Liver (tissue), 8 donors: ENCODE measurements at regions not wholly inside any gene's neighbourhood (a gene's known extent, or its start where the extent isn't known, plus 50 kb on each side); places are given as distances from the start of the nearest gene placed in this dataset.

Source experiments
- DNase-seq: peaks from one replicate; pipeline ENCODE4 v3.0.0-alpha.2; 2017; ENCODE audit warnings: low spot score
- H3K27ac ChIP-seq, 2 donors: one replicate each; pipeline ENCODE4 v1.7.0; 2013; ENCODE audit warnings: inconsistent platforms in 2 of 2, low read length in 2 of 2, control low read depth in 1 of 2, low read depth in 1 of 2, mild to moderate bottlenecking in 1 of 2
- H3K27me3 ChIP-seq, 4 donors: one replicate each; pipeline versions ENCODE4 v1.6.1 to v1.7.0; 2013; ENCODE audit warnings: low read length in 3 of 4, inconsistent platforms in 1 of 4, mild to moderate bottlenecking in 1 of 4, moderate library complexity in 1 of 4; ENCODE audit not compliant: control insufficient read depth in 4 of 4, insufficient read depth in 4 of 4
- H3K36me3 ChIP-seq, 4 donors: one replicate each; pipeline versions ENCODE4 v1.6.1 to v1.7.0; 2013; ENCODE audit warnings: low read length in 3 of 4, mild to moderate bottlenecking in 3 of 4, low read depth in 1 of 4, moderate library complexity in 1 of 4; ENCODE audit not compliant: control insufficient read depth in 4 of 4, insufficient read depth in 3 of 4
- H3K4me1 ChIP-seq, 4 donors: one replicate each; pipeline versions ENCODE4 v1.6.1 to v1.7.0; 2013; ENCODE audit warnings: low read length in 3 of 4, mild to moderate bottlenecking in 3 of 4, moderate library complexity in 1 of 4; ENCODE audit not compliant: control insufficient read depth in 4 of 4, insufficient read depth in 4 of 4
- H3K4me3 ChIP-seq, 3 donors: one replicate each; pipeline versions ENCODE4 v1.6.1 to v1.7.0; 2013; ENCODE audit warnings: low read length in 3 of 3, control low read depth in 1 of 3, low read depth in 1 of 3, mild to moderate bottlenecking in 1 of 3
- H3K9ac ChIP-seq, 2 donors: one replicate each; pipeline ENCODE4 v1.7.0; 2013; ENCODE audit warnings: low read length in 2 of 2, mild to moderate bottlenecking in 2 of 2, moderate library complexity in 2 of 2, control low read depth in 1 of 2, low read depth in 1 of 2
- H3K9me3 ChIP-seq, 4 donors: one replicate each; pipeline versions ENCODE4 v1.6.1 to v1.7.0; 2013; ENCODE audit warnings: low read length in 3 of 4; ENCODE audit not compliant: control insufficient read depth in 4 of 4
- EGR1 ChIP-seq, 2 donors: IDR thresholded peaks; 2 replicates each; pipeline ENCODE4 v1.6.1; 2016 to 2018; ENCODE audit warnings: antibody characterized with exemption in 2 of 2, low read depth in 2 of 2
- FOXA1 ChIP-seq: IDR thresholded peaks from 2 replicates; pipeline ENCODE4 v1.6.1; 2016; ENCODE audit warnings: antibody characterized with exemption
- FOXA2 ChIP-seq: IDR thresholded peaks from 2 replicates; pipeline ENCODE4 v1.6.1; 2016; ENCODE audit warnings: antibody characterized with exemption
- NR2F2 ChIP-seq: IDR thresholded peaks from 2 replicates; pipeline ENCODE4 v1.6.1; 2016; ENCODE audit warnings: antibody characterized with exemption
- RAD21 ChIP-seq, 2 donors: IDR thresholded peaks; 2 replicates each; pipeline ENCODE4 v1.6.1; 2016; ENCODE audit warnings: antibody characterized with exemption in 2 of 2, mild to moderate bottlenecking in 2 of 2
- RXRA ChIP-seq, 2 donors: IDR thresholded peaks; 2 replicates each; pipeline ENCODE4 v1.6.1; 2017 to 2018; ENCODE audit warnings: antibody characterized with exemption in 2 of 2, mild to moderate bottlenecking in 1 of 2
- SP1 ChIP-seq: IDR thresholded peaks from 2 replicates; pipeline ENCODE4 v1.6.1; 2018; ENCODE audit warnings: antibody characterized with exemption, mild to moderate bottlenecking
- TAF1 ChIP-seq: conservative IDR thresholded peaks from 2 replicates; pipeline ENCODE4 v1.6.1; 2016; ENCODE audit warnings: antibody characterized with exemption, mild to moderate bottlenecking
- YY1 ChIP-seq: IDR thresholded peaks from 2 replicates; pipeline ENCODE4 v1.6.1; 2016; ENCODE audit warnings: antibody characterized with exemption, mild to moderate bottlenecking
- WGBS: extraction: QIAGEN DNeasy Blood & Tissue Kit; methylation state at CpG from one replicate; pipeline ENCODE4 v1.1.7; 2013; 5-methylcytosine and 5-hydroxymethylcytosine counted together
- TF ChIP-seq, protein P1 (sequence below): IDR thresholded peaks from 2 replicates; pipeline ENCODE4 v1.6.1; 2016; ENCODE audit warnings: antibody characterized with exemption, mild to moderate bottlenecking
- TF ChIP-seq, protein P2 (sequence below): fragments of 150-350 bp; IDR thresholded peaks from 2 replicates; pipeline ENCODE4 v1.5.1; 2017; ENCODE audit warnings: improper control_type of control experiment, low read depth, low read length; ENCODE audit not compliant: missing input control
- TF ChIP-seq, protein P3 (sequence below): IDR thresholded peaks from 2 replicates; pipeline ENCODE4 v1.6.1; 2016; ENCODE audit warnings: antibody characterized with exemption
- donor health status: healthy.
- donor health status: healthy.
- donor health status: healthy.
- donor health status: healthy.
- donor health status: healthy.

DNA sequence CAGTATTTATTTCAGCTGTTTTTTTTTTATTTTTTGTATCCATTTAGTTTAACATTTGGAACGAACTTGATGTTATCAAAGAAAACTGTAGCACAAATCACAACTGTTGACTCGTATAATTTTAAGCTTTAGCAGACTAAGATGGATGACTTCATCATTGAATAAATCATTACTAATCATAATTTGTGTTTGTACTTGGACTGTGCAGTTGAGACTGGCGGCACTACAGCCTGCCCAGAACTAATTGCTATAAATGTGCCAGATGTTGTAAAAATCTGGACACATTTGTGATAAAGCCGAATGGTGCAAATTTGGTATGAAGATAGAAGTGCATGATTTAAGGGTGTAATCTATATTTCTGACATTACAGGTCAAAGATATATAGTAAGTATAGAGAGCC is 897.7 kb upstream of the CDH8 start:
- H3K9me3 ChIP-seq, result no peaks in the 10 kb centered on the region
- H3K4me3 ChIP-seq, result no peak overlapping the region
- no peak overlapping the region for H3K27ac ChIP-seq
- no peak for DNase-seq
- peaks cover 0 to 6% (median 0%) of the 10 kb centered on the region in 4 donors for H3K27me3 ChIP-seq
- WGBS, result 70% methylated on average over 4 of the region's 4 CpGs
- H3K36me3 ChIP-seq, result no peaks in the 10 kb centered on the region
- H3K4me1 ChIP-seq, result no peaks in the 10 kb centered on the region
- TF ChIP-seq FOXA1 (no peak), FOXA2 (no peak), NR2F2 (no peak), EGR1 (IDR thresholded peaks at IDR 0.05; ENCODE audit: low read depth in 2 of 2) (no peak), RAD21 (IDR thresholded peaks at IDR 0.05) (no peak), RXRA (IDR thresholded peaks at IDR 0.05) (no peak)
- TF ChIP-seq, protein P1, sequence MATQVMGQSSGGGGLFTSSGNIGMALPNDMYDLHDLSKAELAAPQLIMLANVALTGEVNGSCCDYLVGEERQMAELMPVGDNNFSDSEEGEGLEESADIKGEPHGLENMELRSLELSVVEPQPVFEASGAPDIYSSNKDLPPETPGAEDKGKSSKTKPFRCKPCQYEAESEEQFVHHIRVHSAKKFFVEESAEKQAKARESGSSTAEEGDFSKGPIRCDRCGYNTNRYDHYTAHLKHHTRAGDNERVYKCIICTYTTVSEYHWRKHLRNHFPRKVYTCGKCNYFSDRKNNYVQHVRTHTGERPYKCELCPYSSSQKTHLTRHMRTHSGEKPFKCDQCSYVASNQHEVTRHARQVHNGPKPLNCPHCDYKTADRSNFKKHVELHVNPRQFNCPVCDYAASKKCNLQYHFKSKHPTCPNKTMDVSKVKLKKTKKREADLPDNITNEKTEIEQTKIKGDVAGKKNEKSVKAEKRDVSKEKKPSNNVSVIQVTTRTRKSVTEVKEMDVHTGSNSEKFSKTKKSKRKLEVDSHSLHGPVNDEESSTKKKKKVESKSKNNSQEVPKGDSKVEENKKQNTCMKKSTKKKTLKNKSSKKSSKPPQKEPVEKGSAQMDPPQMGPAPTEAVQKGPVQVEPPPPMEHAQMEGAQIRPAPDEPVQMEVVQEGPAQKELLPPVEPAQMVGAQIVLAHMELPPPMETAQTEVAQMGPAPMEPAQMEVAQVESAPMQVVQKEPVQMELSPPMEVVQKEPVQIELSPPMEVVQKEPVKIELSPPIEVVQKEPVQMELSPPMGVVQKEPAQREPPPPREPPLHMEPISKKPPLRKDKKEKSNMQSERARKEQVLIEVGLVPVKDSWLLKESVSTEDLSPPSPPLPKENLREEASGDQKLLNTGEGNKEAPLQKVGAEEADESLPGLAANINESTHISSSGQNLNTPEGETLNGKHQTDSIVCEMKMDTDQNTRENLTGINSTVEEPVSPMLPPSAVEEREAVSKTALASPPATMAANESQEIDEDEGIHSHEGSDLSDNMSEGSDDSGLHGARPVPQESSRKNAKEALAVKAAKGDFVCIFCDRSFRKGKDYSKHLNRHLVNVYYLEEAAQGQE, result no peak
- TF ChIP-seq, protein P2, sequence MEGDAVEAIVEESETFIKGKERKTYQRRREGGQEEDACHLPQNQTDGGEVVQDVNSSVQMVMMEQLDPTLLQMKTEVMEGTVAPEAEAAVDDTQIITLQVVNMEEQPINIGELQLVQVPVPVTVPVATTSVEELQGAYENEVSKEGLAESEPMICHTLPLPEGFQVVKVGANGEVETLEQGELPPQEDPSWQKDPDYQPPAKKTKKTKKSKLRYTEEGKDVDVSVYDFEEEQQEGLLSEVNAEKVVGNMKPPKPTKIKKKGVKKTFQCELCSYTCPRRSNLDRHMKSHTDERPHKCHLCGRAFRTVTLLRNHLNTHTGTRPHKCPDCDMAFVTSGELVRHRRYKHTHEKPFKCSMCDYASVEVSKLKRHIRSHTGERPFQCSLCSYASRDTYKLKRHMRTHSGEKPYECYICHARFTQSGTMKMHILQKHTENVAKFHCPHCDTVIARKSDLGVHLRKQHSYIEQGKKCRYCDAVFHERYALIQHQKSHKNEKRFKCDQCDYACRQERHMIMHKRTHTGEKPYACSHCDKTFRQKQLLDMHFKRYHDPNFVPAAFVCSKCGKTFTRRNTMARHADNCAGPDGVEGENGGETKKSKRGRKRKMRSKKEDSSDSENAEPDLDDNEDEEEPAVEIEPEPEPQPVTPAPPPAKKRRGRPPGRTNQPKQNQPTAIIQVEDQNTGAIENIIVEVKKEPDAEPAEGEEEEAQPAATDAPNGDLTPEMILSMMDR, result no peak
- TF ChIP-seq, protein P3, sequence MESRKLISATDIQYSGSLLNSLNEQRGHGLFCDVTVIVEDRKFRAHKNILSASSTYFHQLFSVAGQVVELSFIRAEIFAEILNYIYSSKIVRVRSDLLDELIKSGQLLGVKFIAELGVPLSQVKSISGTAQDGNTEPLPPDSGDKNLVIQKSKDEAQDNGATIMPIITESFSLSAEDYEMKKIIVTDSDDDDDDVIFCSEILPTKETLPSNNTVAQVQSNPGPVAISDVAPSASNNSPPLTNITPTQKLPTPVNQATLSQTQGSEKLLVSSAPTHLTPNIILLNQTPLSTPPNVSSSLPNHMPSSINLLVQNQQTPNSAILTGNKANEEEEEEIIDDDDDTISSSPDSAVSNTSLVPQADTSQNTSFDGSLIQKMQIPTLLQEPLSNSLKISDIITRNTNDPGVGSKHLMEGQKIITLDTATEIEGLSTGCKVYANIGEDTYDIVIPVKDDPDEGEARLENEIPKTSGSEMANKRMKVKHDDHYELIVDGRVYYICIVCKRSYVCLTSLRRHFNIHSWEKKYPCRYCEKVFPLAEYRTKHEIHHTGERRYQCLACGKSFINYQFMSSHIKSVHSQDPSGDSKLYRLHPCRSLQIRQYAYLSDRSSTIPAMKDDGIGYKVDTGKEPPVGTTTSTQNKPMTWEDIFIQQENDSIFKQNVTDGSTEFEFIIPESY, result no peak
- H3K9ac ChIP-seq, result no peak overlapping the region

DNA sequence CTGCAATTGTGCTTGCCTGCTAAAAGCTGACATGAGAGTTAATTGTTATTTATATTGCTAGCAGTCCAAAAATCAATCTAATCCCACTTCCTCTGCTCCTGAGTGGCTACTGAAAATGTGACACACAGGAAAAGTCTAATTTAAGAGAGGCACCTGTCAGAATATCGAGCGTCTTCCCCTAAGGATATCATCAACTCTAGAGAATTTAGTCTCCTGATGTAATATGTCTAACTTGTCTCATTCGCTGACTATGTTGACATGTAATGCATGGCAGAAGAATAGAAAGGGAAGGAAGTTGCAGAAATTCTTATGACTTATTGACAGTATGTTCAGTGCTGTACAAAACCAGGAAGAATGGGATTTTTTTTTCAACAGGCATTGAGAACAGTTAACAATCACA is 893.4 kb upstream of the CDH8 start:
- Histone ChIP-seq H3K27ac (no peak overlapping the region), H3K4me1 (no peaks in the 10 kb centered on the region), H3K9me3 (no peaks in the 10 kb centered on the region), H3K36me3 (no peaks in the 10 kb centered on the region), H3K4me3 (no peak overlapping the region), H3K9ac (no peak overlapping the region), H3K27me3 (peaks cover 0 to 6% (median 0%) of the 10 kb centered on the region in 4 donors)
- 60% methylated on average over 3 of the region's 3 CpGs for WGBS
- TF ChIP-seq, protein P1, result no peak
- TF ChIP-seq YY1 (no peak), NR2F2 (no peak), TAF1 (no peak), SP1 (no peak), EGR1 (IDR thresholded peaks at IDR 0.05; ENCODE audit: low read depth in 2 of 2) (no peak), FOXA1 (no peak)
- TF ChIP-seq, protein P2, result no peak
- DNase-seq, result no peak
